ENCODE measurements at regions not wholly inside any gene's neighbourhood (a gene's known extent, or its start where the extent isn't known, plus 50 kb on each side); places are given as distances from the start of the nearest gene placed in this dataset.

DNA sequence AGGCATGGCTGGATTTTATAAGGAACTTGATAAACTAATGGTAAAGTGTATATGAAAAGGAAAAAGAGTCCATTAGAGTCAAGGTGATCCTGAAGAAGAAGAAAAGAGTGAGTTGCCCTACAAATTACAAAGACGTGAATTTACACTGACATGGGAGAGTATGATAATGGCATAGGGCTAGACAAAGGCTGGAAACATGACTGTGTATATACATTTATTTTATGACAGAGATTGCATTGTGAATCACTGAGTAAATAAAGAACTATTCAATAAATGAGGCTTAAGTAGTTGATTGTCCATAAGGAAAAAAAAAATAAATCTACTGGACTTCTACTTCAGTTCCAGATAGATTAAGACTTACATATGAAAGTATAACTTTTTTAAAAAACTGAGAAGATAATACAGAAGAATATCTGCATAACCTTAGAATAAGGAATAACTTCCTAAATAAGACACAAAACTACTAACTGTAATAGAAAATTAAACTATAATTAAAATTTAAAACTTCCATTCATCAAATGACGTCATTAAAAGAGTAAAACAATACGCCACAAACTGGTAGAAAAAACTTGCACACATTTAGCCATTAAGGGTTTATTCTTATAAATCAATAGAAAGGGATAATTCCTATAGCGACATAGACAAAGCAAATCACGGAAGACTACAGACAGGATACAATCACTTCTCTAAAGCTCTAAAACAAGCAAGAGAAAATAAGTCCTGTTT is 278.5 kb downstream of the NOVA1 start:
- H3K9me1 ChIP-seq (ENCODE audit: insufficient read depth, low read length), result no peaks in the 10 kb centered on the region
- no peak overlapping the region for H3K18ac ChIP-seq (ENCODE audit: low read depth, low read length)
- no peaks in the 10 kb centered on the region for H3K27me3 ChIP-seq (ENCODE audit: control insufficient read depth, insufficient read depth, low read length)
- no peak overlapping the region for H2BK5ac ChIP-seq (ENCODE audit: low read depth, low read length, poor library complexity, severe bottlenecking)
- intact Hi-C loops (cut with micrococcal nuclease), result no loop called here
- TF ChIP-seq, protein P1, sequence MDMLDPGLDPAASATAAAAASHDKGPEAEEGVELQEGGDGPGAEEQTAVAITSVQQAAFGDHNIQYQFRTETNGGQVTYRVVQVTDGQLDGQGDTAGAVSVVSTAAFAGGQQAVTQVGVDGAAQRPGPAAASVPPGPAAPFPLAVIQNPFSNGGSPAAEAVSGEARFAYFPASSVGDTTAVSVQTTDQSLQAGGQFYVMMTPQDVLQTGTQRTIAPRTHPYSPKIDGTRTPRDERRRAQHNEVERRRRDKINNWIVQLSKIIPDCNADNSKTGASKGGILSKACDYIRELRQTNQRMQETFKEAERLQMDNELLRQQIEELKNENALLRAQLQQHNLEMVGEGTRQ (IDR thresholded peaks at IDR 0.05; ENCODE audit: low read depth, low read length), result no peak
- TF ChIP-seq RFX5 (IDR thresholded peaks at IDR 0.05; ENCODE audit: low read depth, low read length) (no peak), RAD21 (IDR thresholded peaks at IDR 0.05; ENCODE audit: low read length) (no peak), CHD1 (IDR thresholded peaks at IDR 0.05; ENCODE audit: low read depth, low read length) (no peak), CEBPB (IDR thresholded peaks at IDR 0.05; ENCODE audit: low read depth, low read length) (no peak), BHLHE40 (IDR thresholded peaks at IDR 0.05; ENCODE audit: low read depth, low read length) (no peak), SMC3 (IDR thresholded peaks at IDR 0.05; ENCODE audit: low read depth, low read length) (no peak), MAFK (IDR thresholded peaks at IDR 0.05; ENCODE audit: low read depth, low read length) (no peak), POLR2A (IDR thresholded peaks at IDR 0.05; ENCODE audit: low read depth, low read length) (no peak), MXI1 (IDR thresholded peaks at IDR 0.05; ENCODE audit: borderline replicate concordance, low read depth, low read length) (no peak), MAZ (IDR thresholded peaks at IDR 0.05; ENCODE audit: borderline replicate concordance, low read depth, low read length) (no peak), NFE2L2 (IDR thresholded peaks at IDR 0.05; ENCODE audit: low read depth, low read length) (no peak)
- TF ChIP-seq, protein P2, sequence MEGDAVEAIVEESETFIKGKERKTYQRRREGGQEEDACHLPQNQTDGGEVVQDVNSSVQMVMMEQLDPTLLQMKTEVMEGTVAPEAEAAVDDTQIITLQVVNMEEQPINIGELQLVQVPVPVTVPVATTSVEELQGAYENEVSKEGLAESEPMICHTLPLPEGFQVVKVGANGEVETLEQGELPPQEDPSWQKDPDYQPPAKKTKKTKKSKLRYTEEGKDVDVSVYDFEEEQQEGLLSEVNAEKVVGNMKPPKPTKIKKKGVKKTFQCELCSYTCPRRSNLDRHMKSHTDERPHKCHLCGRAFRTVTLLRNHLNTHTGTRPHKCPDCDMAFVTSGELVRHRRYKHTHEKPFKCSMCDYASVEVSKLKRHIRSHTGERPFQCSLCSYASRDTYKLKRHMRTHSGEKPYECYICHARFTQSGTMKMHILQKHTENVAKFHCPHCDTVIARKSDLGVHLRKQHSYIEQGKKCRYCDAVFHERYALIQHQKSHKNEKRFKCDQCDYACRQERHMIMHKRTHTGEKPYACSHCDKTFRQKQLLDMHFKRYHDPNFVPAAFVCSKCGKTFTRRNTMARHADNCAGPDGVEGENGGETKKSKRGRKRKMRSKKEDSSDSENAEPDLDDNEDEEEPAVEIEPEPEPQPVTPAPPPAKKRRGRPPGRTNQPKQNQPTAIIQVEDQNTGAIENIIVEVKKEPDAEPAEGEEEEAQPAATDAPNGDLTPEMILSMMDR (conservative IDR thresholded peaks at IDR 0.05; ENCODE audit: low read depth, low read length), result no peak
- TF ChIP-seq, protein P3, sequence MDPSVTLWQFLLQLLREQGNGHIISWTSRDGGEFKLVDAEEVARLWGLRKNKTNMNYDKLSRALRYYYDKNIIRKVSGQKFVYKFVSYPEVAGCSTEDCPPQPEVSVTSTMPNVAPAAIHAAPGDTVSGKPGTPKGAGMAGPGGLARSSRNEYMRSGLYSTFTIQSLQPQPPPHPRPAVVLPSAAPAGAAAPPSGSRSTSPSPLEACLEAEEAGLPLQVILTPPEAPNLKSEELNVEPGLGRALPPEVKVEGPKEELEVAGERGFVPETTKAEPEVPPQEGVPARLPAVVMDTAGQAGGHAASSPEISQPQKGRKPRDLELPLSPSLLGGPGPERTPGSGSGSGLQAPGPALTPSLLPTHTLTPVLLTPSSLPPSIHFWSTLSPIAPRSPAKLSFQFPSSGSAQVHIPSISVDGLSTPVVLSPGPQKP (IDR thresholded peaks at IDR 0.05; ENCODE audit: borderline replicate concordance, low read depth, low read length), result no peak
- no peak overlapping the region for H3K27ac ChIP-seq (ENCODE audit: insufficient read depth, low read length)
- no peaks in the 10 kb centered on the region for H3K9me3 ChIP-seq (ENCODE audit: control insufficient read depth, insufficient read depth, low read length)
- no peak overlapping the region for H3K4me2 ChIP-seq (ENCODE audit: low read depth, low read length)
- no peak overlapping the region for H2AK9ac ChIP-seq (replicated peaks; ENCODE audit: low read depth, low read length, poor library complexity)
- ChIA-PET POLR2A (ENCODE audit: unreplicated experiment) (no interaction called here), CTCF (no interaction called here)
- in situ Hi-C loops (cut with MboI; ENCODE audit: low sequenced_read_pairs), result no loop called here
- H2BK120ac ChIP-seq (ENCODE audit: low read depth, low read length), result no peak overlapping the region
- no peaks in the 10 kb centered on the region for H3K4me1 ChIP-seq (ENCODE audit: control insufficient read depth, insufficient read depth, low read length)
- H4K5ac ChIP-seq (ENCODE audit: low read depth, low read length), result no peak overlapping the region
- H3K4ac ChIP-seq (ENCODE audit: low read depth, low read length), result no peak overlapping the region
- H2BK20ac ChIP-seq (ENCODE audit: low read depth, low read length), result no peak overlapping the region
- H3K14ac ChIP-seq (replicated peaks; ENCODE audit: low read depth, low read length), result no peak overlapping the region
- H2BK15ac ChIP-seq (ENCODE audit: low read depth, low read length), result no peak overlapping the region
- no peaks in the 10 kb centered on the region for H4K20me1 ChIP-seq (ENCODE audit: insufficient read depth, low read length)
- BruUV-seq (replicated peaks), result no TSS peak
- no peaks in the 10 kb centered on the region for H3K36me3 ChIP-seq (ENCODE audit: control insufficient read depth, insufficient read depth, low read length)
- H3K4me3 ChIP-seq (ENCODE audit: insufficient read depth, low read depth, low read length), result no peak overlapping the region
- no peaks in the 10 kb centered on the region for H3K79me1 ChIP-seq (ENCODE audit: low read depth in 1 of 2, low read length in 2 of 2)
- WGBS, 2 experiments (ENCODE audit: extremely low coverage in 2 of 2, insufficient read length in 1 of 2), result no CpG with 5 or more reads among the region's 5 CpGs
- H3K56ac ChIP-seq (ENCODE audit: extremely low read depth, insufficient read depth, low read length), result no peak overlapping the region
- H3K9ac ChIP-seq (ENCODE audit: low read depth, low read length), result no peak overlapping the region
- H2AK5ac ChIP-seq (ENCODE audit: low read depth, low read length), result no peak overlapping the region
- ATAC-seq (ENCODE audit: low read depth) (no peak), DNase-seq (no peak)
- no peak overlapping the region for H3K23ac ChIP-seq (ENCODE audit: low read depth, low read length)
- H4K8ac ChIP-seq (ENCODE audit: low read depth in 2 of 2, low read length in 2 of 2), result no peak overlapping the region
- H2AFZ ChIP-seq (replicated peaks; ENCODE audit: low read length, poor library complexity), result no peak overlapping the region
- dilution Hi-C loops (cut with HindIII; ENCODE audit: low sequenced_read_pairs, unreplicated experiment), result no loop called here
- H4K91ac ChIP-seq (ENCODE audit: insufficient read depth, low read depth, low read length), result no peak overlapping the region
